CD14-positive monocyte (primary cell): ENCODE measurements at regions not wholly inside any gene's neighbourhood (a gene's known extent, or its start where the extent isn't known, plus 50 kb on each side); places are given as distances from the start of the nearest gene placed in this dataset.

Experiments used
- DNase-seq, 3 donors: peaks; one replicate each; pipeline ENCODE4 v3.0.0-alpha.2; 2011 to 2022
- H2AFZ ChIP-seq: 2 replicates; pipeline ENCODE4 v1.6.0; 2012; ENCODE audit warnings: mild to moderate bottlenecking, low read depth, low read length, inconsistent platforms; ENCODE audit not compliant: insufficient read depth, poor library complexity, severe bottlenecking
- H3K27ac ChIP-seq, 2 donors: 1 replicate in 1 of 2; 2 replicates in 1 of 2; pipeline ENCODE4 v1.5.1; 2012 to 2013; ENCODE audit warnings: low read length in 2 of 2, control low read depth in 1 of 2, inconsistent platforms in 1 of 2, low read depth in 1 of 2, mild to moderate bottlenecking in 1 of 2
- H3K27me3 ChIP-seq, 2 donors: one replicate each; pipeline versions ENCODE4 v1.6.0 to v1.6.1; 2011 to 2013; ENCODE audit warnings: low read length in 2 of 2; ENCODE audit not compliant: control insufficient read depth in 2 of 2, insufficient read depth in 2 of 2
- H3K36me3 ChIP-seq, 2 donors: replicated peaks in 1 of 2; 1 replicate in 1 of 2; 2 replicates in 1 of 2; pipeline versions ENCODE4 v1.5.1 to v1.6.1; 2012 to 2013; ENCODE audit warnings: low read length in 2 of 2, control low read depth in 1 of 2, inconsistent platforms in 1 of 2, mild to moderate bottlenecking in 1 of 2; ENCODE audit not compliant: insufficient read depth in 2 of 2, control insufficient read depth in 1 of 2
- H3K4me1 ChIP-seq, 2 donors: 1 replicate in 1 of 2; 2 replicates in 1 of 2; pipeline versions ENCODE4 v1.5.1 to v1.6.1; 2012 to 2013; ENCODE audit warnings: low read length in 2 of 2, control low read depth in 1 of 2, inconsistent platforms in 1 of 2, mild to moderate bottlenecking in 1 of 2, moderate library complexity in 1 of 2; ENCODE audit not compliant: insufficient read depth in 2 of 2, control insufficient read depth in 1 of 2
- H3K4me2 ChIP-seq: replicated peaks from 2 replicates; pipeline ENCODE3; 2012; ENCODE audit warnings: low read length, moderate library complexity, mild to moderate bottlenecking; ENCODE audit not compliant: poor library complexity, severe bottlenecking; ENCODE audit errors: extremely low read depth
- H3K4me3 ChIP-seq, 3 experiments: fragments of 200-600 bp in 1 of 3; sonication (generic) in 1 of 3; replicated peaks in 1 of 3; 1 replicate in 2 of 3; 2 replicates in 1 of 3; pipeline ENCODE4 v1.5.1; 2011 to 2013; ENCODE audit warnings: low read length in 3 of 3, mild to moderate bottlenecking in 3 of 3, control low read depth in 2 of 3, low read depth in 2 of 3, inconsistent platforms in 1 of 3, moderate library complexity in 1 of 3
- H3K79me2 ChIP-seq: 2 replicates; pipeline ENCODE4 v1.6.0; 2012; ENCODE audit warnings: mild to moderate bottlenecking, control low read depth, inconsistent platforms, low read length, moderate library complexity; ENCODE audit not compliant: insufficient read depth
- H3K9ac ChIP-seq: 2 replicates; pipeline ENCODE4 v1.6.0; 2017; ENCODE audit warnings: low read length, mild to moderate bottlenecking; ENCODE audit not compliant: insufficient read depth, poor library complexity, severe bottlenecking
- H3K9me3 ChIP-seq, 2 donors: replicated peaks in 1 of 2; 1 replicate in 1 of 2; 2 replicates in 1 of 2; pipeline versions ENCODE4 v1.5.1 to v1.6.1; 2012 to 2013; ENCODE audit warnings: low read length in 2 of 2, control low read depth in 1 of 2; ENCODE audit not compliant: control insufficient read depth in 1 of 2, insufficient read depth in 1 of 2
- H4K20me1 ChIP-seq: 2 replicates; pipeline ENCODE4 v1.6.0; 2012; ENCODE audit warnings: mild to moderate bottlenecking, low read length, control low read depth, moderate library complexity; ENCODE audit not compliant: insufficient read depth
- H3K27ac Mint-ChIP-seq, 7 donors: one replicate each; pipeline ENCODE4 v1.8.0; 2020; ENCODE audit warnings: mild to moderate bottlenecking in 7 of 7, mixed read lengths in 7 of 7, moderate library complexity in 6 of 7, inconsistent platforms in 2 of 7
- H3K27me3 Mint-ChIP-seq, 3 donors: one replicate each; pipeline ENCODE4 v1.8.0; 2021 to 2022; ENCODE audit warnings: low read depth in 3 of 3, mild to moderate bottlenecking in 3 of 3, mixed read lengths in 3 of 3, moderate library complexity in 3 of 3, inconsistent platforms in 1 of 3
- H3K36me3 Mint-ChIP-seq, 2 donors: one replicate each; pipeline ENCODE4 v1.8.0; 2020; ENCODE audit warnings: mixed read lengths in 2 of 2, inconsistent platforms in 1 of 2, mild to moderate bottlenecking in 1 of 2
- H3K4me1 Mint-ChIP-seq: one replicate; pipeline ENCODE4 v1.8.0; 2020; ENCODE audit warnings: mild to moderate bottlenecking, mixed read lengths
- H3K4me3 Mint-ChIP-seq, 2 donors: one replicate each; pipeline ENCODE4 v1.8.0; 2020; ENCODE audit warnings: mild to moderate bottlenecking in 2 of 2, mixed read lengths in 2 of 2, moderate library complexity in 1 of 2
- H3K9me3 Mint-ChIP-seq, 7 donors: one replicate each; pipeline ENCODE4 v1.8.0; 2020 to 2022; ENCODE audit warnings: mixed read lengths in 7 of 7, mild to moderate bottlenecking in 6 of 7, moderate library complexity in 6 of 7, inconsistent platforms in 2 of 7
- CTCF ChIP-seq: fragments of 200-600 bp; IDR thresholded peaks from one replicate; pipeline ENCODE4 v1.8.0; 2022; ENCODE audit warnings: antibody characterized with exemption, mild to moderate bottlenecking
- WGBS: methylation state at CpG from one replicate; pipeline ENCODE4 v1.1.5; 2013; ENCODE audit warnings: missing lambda C conversion rate; ENCODE audit not compliant: insufficient coverage; 5-methylcytosine and 5-hydroxymethylcytosine counted together
- intact Hi-C, 2 donors: fragments of 100-400 bp; cut with micrococcal nuclease; formaldehyde crosslinking; loops; one replicate each; pipeline versions ENCODE4 v1.15.0 to v1.15.1; 2023

DNA sequence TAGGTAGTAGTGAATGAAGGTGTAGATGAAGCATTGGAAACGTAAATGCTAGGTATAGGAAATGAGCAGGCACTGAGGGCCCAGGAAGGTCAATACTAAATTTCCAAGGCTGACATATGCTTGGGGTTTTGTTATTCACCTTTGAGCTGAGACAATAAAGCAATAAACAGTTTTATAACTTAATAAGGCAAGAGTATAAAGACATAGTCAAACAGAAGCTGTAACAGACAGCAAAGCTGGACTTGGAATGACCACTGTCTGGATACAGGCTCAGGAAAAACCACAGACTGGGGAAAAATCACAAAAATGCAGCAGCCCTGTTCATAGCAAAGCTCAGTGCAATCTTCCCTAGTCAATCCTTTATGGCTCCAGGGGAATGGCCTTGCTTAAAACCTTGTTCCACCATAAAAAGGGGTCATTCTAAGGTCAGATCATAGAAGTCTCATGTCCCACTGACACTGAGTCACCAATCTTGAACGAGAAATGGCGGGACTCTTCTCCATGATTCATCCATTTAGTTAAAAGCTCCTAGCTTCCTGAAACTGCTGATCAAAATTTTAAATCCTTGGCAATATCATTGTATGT, 493.3 kb downstream of the CMPK2 start:
- 90% methylated on average over 2 of the region's 3 CpGs for WGBS
- H3K27ac ChIP-seq = no peak overlapping the region
- H3K4me2 ChIP-seq = no peak overlapping the region
- no peak overlapping the region for H3K27ac Mint-ChIP-seq
- no peak for TF ChIP-seq CTCF
- peaks cover 6 to 7% of the 10 kb centered on the region in 2 donors for H3K9me3 ChIP-seq
- no peak overlapping the region for H3K9ac ChIP-seq
- H3K79me2 ChIP-seq = no peaks in the 10 kb centered on the region
- DNase-seq = no peak
- no peaks in the 10 kb centered on the region for H3K4me1 Mint-ChIP-seq
- H3K4me1 ChIP-seq = no peaks in the 10 kb centered on the region
- H3K36me3 ChIP-seq = no peaks in the 10 kb centered on the region
- H3K4me3 ChIP-seq = no peak overlapping the region
- intact Hi-C loops = no loop called here
- H3K9me3 Mint-ChIP-seq = peaks cover 0 to 6% (median 1%) of the 10 kb centered on the region in 7 donors
- H2AFZ ChIP-seq = no peak overlapping the region
- no peaks in the 10 kb centered on the region for H3K36me3 Mint-ChIP-seq
- H3K4me3 Mint-ChIP-seq = no peak overlapping the region
- no peaks in the 10 kb centered on the region for H3K27me3 Mint-ChIP-seq
- H3K27me3 ChIP-seq = no peaks in the 10 kb centered on the region
- no peaks in the 10 kb centered on the region for H4K20me1 ChIP-seq

DNA sequence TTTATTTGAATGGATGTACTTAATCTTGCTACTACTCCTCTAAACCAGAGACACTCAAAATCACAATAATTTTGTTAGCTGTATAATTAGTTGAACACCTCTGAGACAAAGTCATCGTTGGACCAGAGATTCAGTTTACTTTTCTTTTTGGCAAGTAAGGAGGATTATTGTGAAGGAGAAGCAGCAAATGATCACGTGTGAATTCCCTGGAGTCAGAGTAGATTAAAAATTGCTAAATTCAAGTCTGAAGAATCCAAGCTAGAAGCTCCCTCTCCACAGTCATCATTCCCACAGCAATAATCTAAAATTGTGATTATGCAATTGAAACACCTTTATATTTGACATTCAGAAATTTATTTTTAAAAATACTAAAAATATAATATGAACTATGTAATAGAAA, 484.4 kb downstream of the CMPK2 start:
- Mint-ChIP-seq H3K36me3 (no peaks in the 10 kb centered on the region), H3K27me3 (no peaks in the 10 kb centered on the region), H3K4me3 (no peak overlapping the region), H3K27ac (no peak overlapping the region), H3K4me1 (no peaks in the 10 kb centered on the region), H3K9me3 (peaks cover 0 to 3% (median 3%) of the 10 kb centered on the region in 7 donors)
- no peak for TF ChIP-seq CTCF
- intact Hi-C loops = no loop called here
- H3K4me3 ChIP-seq = no peak overlapping the region
- no peaks in the 10 kb centered on the region for H3K36me3 ChIP-seq
- H3K79me2 ChIP-seq = no peaks in the 10 kb centered on the region
- H3K9me3 ChIP-seq = no peaks in the 10 kb centered on the region
- no peak overlapping the region for H3K9ac ChIP-seq
- no peaks in the 10 kb centered on the region for H3K4me1 ChIP-seq
- no peaks in the 10 kb centered on the region for H3K27me3 ChIP-seq
- H3K4me2 ChIP-seq = no peak overlapping the region
- no peak overlapping the region for H2AFZ ChIP-seq
- no CpG with 5 or more reads among the region's 2 CpGs for WGBS
- H3K27ac ChIP-seq = no peak overlapping the region
- no peak for DNase-seq
- H4K20me1 ChIP-seq = no peaks in the 10 kb centered on the region
